ENCODE measurements at regions not wholly inside any gene's neighbourhood (a gene's known extent, or its start where the extent isn't known, plus 50 kb on each side); places are given as distances from the start of the nearest gene placed in this dataset.
A peak's percentile ranks its signal among the peaks of the same experiment; 100 is the strongest.

- no peak overlapping the region for H3K4me3 ChIP-seq (ENCODE audit: low read depth, low read length)
- TF ChIP-seq CTCF (IDR thresholded peaks at IDR 0.05; ENCODE audit: low read depth, low read length), result no peak
- DNase-seq, result no peak
- no peaks in the 10 kb centered on the region for H3K27me3 ChIP-seq
- no peaks in the 10 kb centered on the region for H3K9me3 ChIP-seq
- H3K36me3 ChIP-seq, result no peaks in the 10 kb centered on the region
- H3K4me1 ChIP-seq, result peaks cover 14% of the 10 kb centered on the region
Observed at GRCh38 chr12:89083491-89083890, 268.8 kb downstream of the DUSP6 start.

- H3K27me3 ChIP-seq, result no peaks in the 10 kb centered on the region
- no peaks in the 10 kb centered on the region for H3K9me3 ChIP-seq
- H3K4me3 ChIP-seq (ENCODE audit: low read depth, low read length), result no peak overlapping the region
- TF ChIP-seq CTCF (IDR thresholded peaks at IDR 0.05; ENCODE audit: low read depth, low read length), result no peak
- H3K36me3 ChIP-seq, result no peaks in the 10 kb centered on the region
- H3K4me1 ChIP-seq, result peaks cover 14% of the 10 kb centered on the region
- DNase-seq, result no peak
Observed at GRCh38 chr12:89082370-89082753, 269.9 kb downstream of the DUSP6 start.

GRCh38 chr12:89081719-89082369, 270.5 kb downstream of the DUSP6 start:
- Histone ChIP-seq H3K36me3 (no peaks in the 10 kb centered on the region), H3K4me1 (peaks cover 14% of the 10 kb centered on the region), H3K9me3 (no peaks in the 10 kb centered on the region), H3K27me3 (no peaks in the 10 kb centered on the region), H3K4me3 (ENCODE audit: low read depth, low read length) (no peak overlapping the region)
- DNase-seq, result no peak
- TF ChIP-seq CTCF (IDR thresholded peaks at IDR 0.05; ENCODE audit: low read depth, low read length), result no peak

- no peaks in the 10 kb centered on the region for H3K27me3 ChIP-seq
- H3K9me3 ChIP-seq, result no peaks in the 10 kb centered on the region
- peaks cover 14% of the 10 kb centered on the region for H3K4me1 ChIP-seq
- TF ChIP-seq CTCF (IDR thresholded peaks at IDR 0.05; ENCODE audit: low read depth, low read length), result no peak
- DNase-seq, result peak; percentile 19
- H3K36me3 ChIP-seq, result no peaks in the 10 kb centered on the region
- no peak overlapping the region for H3K4me3 ChIP-seq (ENCODE audit: low read depth, low read length)
Observed at GRCh38 chr12:89080793-89081465, 271.4 kb downstream of the DUSP6 start.

GRCh38 chr12:89075880-89076540, 276.3 kb downstream of the DUSP6 start:
- H3K27me3 ChIP-seq, result no peaks in the 10 kb centered on the region
- no peaks in the 10 kb centered on the region for H3K36me3 ChIP-seq
- H3K4me3 ChIP-seq (ENCODE audit: low read depth, low read length), result no peak overlapping the region
- peaks cover 3% of the 10 kb centered on the region for H3K4me1 ChIP-seq
- no peak for TF ChIP-seq CTCF (IDR thresholded peaks at IDR 0.05; ENCODE audit: low read depth, low read length)
- no peaks in the 10 kb centered on the region for H3K9me3 ChIP-seq
- no peak for DNase-seq

GRCh38 chr12:89073659-89074058, 278.6 kb downstream of the DUSP6 start:
- Histone ChIP-seq H3K9me3 (no peaks in the 10 kb centered on the region), H3K4me3 (ENCODE audit: low read depth, low read length) (no peak overlapping the region), H3K4me1 (no peaks in the 10 kb centered on the region), H3K36me3 (no peaks in the 10 kb centered on the region), H3K27me3 (no peaks in the 10 kb centered on the region)
- DNase-seq, result no peak
- TF ChIP-seq CTCF (IDR thresholded peaks at IDR 0.05; ENCODE audit: low read depth, low read length), result no peak
